SKM-1 (cell line): ENCODE measurements at regions not wholly inside any gene's neighbourhood (a gene's known extent, or its start where the extent isn't known, plus 50 kb on each side); places are given as distances from the start of the nearest gene placed in this dataset.
"Not testable (repeated sequence)": the region's sequence is repeated elsewhere in the genome, so short reads cannot be mapped to it uniquely, and the experiment has no call there.

Source experiments
- DNase-seq: peaks from one replicate; lab custom pipeline; 2025; ENCODE audit not compliant: unreplicated experiment; lab: John Stamatoyannopoulos, UW

DNA sequence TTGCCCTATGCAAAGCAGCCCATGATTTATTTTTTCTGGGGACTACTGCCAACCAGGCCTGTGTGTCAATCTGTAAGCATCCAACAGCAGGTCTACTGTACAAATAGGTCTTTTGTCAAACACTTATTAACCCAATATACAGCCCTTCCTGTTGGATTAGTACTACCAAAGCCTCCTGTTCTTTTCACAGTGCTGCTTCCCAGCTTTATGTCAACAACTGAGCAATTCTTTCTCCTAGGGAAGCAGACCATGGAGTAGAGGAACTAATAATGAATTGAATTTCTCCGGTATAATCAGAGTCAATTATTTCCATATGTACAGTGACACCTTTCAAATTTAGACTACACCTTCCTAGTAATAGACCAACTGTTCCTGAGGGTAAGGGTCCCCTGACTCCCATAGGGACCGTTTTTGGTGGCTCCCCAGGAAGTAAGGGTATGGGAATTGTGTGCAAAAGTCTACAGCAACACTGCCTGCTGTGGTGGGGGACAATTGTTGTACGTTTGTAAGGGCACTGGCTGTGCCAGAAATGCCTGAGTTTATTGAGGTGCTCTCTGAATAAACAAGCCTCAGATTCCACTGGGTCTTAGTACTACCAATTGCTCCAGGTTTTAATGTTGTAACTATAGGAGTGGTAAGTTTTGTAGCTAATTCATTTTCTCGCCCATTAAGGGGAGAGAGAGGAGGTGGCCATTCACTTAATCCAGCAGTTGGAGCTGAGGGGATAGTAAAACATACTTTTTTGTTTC lies 286.1 kb upstream of the MTPN start:
- not testable (repeated sequence) for DNase-seq

DNA sequence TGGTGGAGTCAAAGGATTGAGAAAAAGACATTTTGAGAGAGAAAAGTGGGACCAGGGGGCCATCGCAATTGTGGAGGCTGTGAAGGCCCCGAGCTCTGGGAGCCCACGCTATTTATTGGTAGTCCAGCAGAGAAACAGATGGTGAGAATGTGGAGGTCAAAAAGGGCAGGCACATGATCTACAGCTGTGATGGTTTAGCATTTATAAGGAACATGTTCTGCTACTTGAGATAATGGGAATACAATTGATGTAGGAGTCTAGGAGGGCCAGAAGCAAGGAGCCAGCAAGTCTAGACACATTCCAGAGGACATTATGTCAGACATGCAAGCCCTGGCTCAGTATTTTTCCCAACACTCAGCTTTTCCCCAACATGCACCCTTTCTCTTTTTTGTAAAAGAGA lies 283.4 kb upstream of the MTPN start:
- DNase-seq = not testable (repeated sequence)

DNA sequence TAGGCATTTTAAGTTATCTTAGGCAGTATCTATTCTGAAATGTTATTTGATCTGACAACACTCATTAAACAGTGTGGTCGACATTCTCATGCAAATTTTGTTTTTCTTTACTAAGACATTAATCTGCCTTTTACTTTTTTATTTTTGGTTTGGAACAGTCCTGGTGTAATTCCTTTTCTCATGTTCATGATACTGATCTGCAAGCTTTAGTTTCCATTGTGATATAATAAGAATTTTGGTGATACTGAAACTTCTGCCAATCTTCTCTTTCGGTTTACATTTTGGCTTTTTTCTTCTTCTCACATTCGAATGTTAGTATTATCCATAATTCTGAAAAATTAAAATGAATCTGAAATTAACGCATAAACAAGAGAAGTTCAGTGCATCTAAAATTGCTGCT lies 281.9 kb upstream of the MTPN start:
- no peak for DNase-seq

DNA sequence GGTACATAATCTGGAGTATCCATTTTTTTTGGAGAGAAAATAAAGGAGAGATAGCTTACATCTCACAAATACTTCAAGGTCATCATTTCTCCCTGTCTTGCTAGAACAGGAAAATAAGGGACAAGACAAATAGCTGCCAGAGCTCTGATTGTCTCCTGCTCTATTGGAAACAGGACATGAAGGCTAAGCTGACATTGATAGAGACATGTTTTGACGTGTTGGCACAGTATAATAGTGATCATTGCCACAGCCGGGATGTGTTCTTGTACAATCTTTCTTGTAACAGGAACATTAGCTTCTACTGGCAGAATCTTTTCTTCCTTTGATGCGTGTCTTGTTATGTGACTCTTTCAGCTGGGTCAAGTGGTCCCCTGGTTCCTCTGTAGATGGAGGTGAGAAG lies 279.3 kb upstream of the MTPN start:
- no peak for DNase-seq

DNA sequence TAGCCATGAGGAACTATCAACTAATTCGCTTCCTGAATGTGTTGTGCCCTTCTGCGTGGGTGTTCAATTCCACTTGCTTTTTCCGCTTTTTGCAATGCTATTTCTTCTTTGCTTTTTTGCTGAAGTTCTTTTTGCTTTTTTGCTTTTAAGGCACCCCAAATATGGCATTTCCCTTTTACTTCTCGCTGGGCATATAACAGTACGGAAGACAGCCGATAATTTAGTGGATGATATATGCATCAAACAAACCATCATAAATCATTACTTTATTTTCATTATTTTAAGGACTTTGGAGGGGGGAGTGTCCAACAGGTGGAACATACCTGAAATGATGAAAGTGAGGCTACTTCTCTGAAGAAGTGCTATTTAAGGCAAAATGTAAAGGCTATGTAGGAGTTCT lies 277.0 kb upstream of the MTPN start:
- DNase-seq = no peak

DNA sequence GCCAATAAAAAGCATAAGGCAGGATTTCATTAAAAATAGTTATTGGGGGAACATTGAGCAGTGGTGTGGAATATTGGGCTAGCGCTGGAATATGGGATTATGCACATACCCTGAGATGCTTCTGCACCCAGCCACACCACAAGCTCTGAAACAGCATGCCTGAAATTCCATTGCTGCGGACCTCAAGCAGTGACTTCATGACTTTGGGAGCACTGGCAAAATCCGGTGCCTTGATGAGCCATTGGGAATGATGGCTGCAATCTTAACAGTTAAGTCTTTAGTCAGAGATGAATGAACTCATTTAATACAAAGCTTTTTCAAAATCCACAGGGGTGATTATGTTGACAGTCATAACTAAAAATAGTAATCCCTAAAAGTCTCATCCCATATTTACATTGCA lies 274.7 kb upstream of the MTPN start:
- DNase-seq = no peak

DNA sequence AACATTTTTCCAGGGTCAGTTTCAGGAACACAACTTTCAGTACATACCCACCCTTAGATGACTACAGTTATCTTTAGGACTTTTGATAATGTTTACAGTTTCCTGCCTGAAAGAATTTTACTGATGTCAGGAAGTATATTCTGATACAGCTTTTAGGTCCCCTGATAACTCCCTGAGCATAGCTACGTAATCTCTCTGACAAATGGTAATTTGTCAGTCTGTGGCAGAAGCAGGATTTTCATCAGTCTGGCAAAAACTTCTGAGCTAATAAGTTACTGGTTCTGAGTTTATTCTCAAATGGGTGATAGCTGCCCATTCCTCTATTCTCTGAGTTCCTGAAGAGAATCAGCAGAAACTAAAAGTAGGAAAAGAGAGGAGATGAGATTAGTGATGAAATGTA lies 270.1 kb upstream of the MTPN start:
- DNase-seq = no peak

DNA sequence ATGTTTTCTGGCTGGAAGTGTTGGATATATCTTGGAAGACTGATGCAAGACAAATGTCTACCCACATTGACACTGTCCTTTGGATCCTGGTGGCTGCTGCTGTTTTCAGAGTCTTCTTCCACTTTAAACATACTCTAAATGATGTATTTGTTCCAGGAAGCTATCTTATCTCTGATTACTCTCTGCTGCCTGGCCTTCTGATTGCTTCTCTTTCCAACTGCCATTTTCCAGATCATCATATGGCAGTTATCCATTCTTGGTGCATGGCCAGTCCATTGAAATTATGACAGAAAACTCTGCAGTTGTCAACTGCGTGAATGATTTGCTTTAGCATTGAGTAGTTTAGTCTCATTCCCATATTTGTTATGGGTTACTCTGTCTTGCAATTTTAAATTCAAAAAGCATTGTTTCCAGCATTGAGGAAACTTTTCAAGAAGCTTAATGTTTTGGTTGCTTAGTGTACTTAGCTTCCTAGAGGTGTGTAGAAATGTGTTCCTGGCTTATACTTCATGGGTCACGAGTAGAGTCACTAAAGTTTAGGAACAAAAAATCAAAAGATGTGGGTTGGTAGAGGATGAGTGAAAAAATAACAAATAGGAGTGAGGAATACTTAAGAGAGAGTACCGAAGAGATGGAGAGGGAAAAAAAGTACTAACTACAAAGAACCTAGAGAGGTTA lies 268.3 kb upstream of the MTPN start:
- no peak for DNase-seq

DNA sequence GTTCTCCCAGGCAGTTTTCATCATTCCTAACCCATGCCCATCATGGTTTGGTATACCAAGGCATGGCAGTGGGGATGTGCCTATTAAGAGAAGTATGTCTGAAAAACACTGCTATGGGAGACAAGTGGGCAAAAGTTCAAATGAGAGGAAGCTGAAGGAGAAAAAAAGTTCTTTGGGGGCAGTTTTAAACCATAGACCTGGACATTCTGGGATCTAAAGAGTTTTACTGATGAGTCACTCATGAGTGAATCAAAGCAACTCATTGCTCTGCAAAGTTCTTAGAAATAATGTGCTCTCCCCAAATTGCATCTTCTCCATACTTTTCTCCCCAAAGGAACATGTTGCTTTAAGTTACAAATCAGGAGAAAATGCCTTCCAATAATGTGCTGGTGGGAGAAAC lies 256.9 kb upstream of the MTPN start:
- no peak for DNase-seq

DNA sequence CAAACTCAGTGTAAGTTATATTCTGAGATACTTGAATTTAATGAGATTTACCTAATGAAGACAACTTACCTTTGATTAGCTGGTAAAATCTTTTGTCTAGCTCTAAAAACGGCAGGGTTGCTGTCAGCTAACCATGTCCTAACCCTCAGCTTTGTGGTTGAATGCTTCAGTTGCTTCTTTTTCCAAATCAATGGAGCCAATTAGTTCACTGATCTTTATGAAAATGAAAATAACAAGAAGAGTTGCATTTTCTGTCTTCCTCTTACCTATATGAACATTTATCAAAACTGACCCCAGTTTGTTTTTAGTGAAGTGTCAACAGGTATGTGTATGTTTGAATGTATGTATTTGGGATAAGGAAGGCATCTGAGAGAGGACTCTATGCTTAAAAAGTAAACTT lies 253.1 kb upstream of the MTPN start:
- DNase-seq = no peak

DNA sequence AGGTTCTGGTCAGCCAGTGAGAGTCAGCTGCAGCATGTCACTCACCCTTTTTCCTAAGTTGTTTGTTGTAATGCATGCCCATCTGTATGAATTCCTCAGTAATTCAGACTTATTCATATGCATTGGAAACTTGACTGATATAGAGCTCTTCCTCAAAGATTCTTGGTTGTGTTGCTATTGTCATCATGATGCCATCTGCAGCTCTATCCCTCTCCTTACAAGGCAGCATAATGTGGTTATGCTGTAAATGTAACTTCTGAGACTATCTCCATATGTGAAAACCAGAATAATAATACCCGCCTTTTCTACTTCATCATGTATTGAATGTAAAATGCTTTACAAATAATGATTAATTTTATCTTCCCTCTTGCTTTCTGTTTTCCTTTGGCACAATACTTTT lies 252.6 kb upstream of the MTPN start:
- DNase-seq = no peak

DNA sequence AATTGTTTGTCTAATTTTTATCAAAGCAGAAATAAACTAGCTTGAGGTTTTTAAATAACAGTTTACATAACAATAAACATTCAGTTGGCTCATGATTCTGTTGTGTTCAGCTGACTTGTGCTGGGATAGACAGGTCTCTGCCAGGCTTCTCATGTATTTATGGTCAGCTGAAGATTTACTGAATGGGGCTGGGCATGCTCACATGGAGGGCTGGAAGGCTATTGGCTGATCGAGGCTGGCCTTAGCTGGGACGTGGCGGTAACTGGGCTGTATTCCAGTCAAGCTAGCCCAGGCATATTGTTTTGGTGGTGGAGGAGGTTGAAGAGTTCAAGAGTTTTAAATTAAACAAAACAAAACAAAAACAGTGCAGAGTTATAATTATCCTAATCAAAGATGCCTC lies 251.0 kb upstream of the MTPN start:
- no peak for DNase-seq

DNA sequence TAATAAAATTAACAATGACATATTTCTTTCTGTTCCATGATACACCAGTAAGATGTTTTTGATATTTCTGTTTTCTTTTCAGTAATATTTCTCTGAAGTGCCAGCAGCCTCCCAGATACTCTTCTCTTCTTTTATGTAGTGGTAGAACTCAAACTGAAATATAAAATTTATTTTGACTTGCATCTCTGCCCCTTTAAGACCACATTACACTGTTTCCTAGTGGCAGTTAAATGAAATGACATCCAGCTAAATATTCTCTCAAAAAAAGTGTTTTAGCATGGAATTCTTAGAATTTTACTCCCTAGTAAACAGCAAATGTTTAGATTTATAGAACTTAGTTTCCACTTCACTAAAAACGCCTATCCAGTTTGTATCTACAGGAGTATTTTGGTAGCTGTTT lies 237.2 kb upstream of the MTPN start:
- DNase-seq = no peak

DNA sequence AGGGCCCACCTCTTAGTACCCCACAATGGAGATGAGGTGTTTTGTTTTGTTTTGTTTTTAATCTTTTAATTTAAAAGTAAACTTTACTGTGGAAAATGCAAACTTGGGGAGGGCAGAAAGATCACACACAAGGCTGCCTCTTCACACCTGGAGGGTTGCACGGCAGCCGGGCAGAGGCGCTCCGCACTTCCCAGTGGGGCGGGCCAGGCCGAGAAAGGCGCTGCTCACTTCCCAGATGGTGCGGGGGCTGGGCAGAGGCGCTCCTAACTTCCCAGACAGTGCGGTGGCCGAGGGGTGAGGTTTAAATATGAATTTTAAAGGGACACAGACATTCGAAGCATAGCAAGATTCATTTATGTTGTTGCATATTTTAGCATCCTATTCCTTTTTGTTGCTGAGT lies 235.9 kb upstream of the MTPN start:
- no peak for DNase-seq

DNA sequence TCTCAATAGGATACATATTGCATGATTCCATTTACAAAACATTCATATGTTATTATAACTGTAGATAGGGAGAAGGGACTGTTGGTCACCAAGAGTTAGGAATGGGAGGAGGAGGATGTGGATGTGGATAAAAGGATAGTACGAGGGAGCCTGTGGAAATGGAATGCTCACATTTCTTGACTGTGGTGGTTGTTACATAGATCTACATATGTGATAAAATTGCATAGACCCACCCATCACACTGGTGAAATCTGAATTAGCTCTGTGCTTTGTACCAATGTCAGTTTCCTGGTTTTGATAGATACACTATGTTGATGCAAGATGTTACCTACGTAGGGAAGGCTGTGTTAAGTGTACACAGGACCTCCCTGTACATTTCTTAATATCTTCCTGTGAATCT lies 233.5 kb upstream of the MTPN start:
- DNase-seq = no peak

DNA sequence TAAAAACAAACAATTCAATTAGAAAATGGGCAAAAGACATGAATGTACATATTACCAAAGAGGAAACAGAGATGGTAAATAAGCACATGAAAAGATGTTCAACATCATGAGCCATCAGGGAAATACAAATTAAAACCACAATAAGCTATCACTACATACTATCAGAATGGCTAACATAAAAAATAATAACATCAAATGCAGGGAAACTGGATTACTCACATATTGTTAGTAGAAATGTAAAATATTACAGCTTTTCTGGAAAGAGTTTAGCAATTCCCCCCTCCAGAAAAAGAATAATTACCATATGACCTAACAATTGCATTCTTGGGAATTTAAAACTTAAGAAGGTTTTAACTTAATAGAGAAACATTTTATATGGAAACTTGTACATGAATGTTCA lies 232.9 kb upstream of the MTPN start:
- no peak for DNase-seq

DNA sequence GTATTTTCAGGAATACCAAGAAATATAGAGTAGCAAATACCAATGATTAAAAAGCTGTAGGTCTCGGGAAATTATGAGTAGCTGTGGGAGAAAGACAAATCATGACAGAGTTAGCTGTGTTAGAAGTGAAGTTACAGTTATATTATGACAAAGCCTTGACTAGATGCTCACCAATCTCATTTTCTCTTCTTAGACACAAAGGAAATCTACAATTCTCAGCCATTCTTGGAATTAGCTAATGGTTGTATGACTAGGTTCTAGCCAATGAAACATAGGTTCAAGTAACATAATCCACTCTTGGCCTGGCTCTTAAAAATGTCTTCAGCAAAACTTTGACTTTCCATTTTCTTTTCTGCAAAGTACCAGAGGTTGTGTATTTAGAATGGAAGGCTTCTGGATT lies 228.8 kb upstream of the MTPN start:
- DNase-seq = no peak

DNA sequence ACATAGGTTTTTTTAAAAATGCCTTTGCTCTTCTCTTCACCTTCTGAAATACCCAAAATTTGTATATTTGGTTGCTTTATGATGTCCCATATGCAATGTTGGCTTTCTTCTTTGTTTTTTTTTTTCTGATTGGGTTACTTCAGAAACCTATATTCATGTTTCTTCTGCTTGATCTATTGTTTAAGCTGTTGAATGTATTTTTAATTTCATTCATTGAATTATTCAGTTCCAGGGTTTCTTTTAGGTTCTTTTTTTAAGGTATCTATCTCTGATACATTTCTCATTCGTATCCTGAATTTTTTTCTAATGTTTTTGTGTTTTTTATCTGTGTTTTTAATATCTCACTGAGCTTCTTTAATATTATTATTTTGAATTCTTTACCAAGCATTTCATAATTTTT lies 221.0 kb upstream of the MTPN start:
- no peak for DNase-seq

DNA sequence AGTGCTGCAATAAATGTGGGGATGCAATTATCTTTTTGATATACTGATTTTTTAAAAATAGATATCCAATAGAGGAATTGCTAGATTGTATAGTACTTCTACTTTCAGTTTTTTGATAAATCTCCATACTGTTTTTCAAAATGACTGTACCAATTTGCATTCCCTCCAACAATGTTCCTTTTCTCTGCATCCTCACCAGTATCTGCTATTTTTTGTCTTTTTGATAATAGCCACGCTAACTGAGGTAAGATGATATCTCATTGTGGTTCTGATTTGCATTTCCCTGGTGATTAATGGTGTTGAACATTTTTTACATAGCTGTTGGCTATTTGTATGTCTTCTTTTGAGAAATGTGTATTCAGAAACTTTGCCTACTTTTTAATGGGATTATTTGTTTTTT lies 217.7 kb upstream of the MTPN start:
- DNase-seq = no peak

DNA sequence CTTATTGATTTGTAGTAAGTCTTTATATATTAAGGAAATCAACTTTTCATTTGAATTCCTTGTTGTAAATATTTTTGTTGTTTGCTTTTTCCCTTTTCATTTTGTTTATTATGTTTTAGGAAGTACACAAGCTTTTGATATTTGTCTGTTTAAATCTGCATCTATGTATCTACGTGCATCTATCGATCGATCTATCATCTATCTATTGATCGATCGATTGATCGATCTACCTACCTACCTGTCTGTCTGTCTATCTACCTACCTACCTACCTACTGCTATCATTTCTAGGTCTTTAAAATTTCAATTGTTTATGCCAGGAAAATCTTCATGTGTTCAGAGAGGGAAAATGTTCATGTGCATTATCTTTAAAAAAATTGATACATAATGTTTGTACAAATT lies 216.8 kb upstream of the MTPN start:
- no peak for DNase-seq

DNA sequence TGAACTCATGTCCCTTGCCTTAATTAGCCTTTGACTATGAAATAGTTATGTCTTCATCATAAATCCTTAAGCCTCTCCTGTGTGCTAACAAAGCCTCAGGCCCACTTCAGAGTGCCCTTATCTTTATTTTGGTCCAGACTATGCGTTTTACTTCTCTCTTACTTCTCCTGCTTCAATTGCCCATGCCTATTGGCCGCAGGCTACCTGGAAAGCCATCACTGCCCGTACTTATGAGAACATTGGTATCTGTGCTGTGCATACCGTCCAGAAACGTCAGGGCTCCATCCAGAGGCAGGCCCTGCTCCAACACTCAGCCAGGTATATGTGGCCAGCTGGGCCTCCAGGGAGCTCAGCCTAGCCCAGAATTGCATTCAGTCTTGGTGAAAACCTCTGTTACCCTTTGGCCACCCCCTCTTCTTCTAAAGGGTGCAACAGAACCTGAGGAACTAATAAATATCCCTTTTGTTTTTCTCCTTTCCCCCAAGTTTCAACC lies 212.4 kb upstream of the MTPN start:
- DNase-seq = no peak

DNA sequence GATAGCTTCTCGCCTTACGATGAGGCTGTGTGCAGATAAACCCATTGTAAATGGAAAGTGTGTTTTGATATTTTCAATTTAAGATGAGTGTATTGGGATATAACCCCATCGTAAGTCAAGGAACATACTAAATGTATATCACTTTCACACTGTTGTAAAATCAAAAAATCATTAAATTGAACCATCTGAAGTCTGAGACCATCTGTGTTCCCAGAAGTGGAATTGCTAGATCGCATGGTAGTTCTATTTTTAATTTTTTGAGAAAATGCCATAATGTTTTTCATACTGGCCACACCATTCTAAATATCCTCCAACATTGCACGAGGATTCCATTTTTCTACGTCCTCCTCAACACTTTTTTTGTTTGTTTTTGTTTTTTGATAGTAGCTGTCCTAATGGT lies 209.1 kb upstream of the MTPN start:
- DNase-seq = no peak

DNA sequence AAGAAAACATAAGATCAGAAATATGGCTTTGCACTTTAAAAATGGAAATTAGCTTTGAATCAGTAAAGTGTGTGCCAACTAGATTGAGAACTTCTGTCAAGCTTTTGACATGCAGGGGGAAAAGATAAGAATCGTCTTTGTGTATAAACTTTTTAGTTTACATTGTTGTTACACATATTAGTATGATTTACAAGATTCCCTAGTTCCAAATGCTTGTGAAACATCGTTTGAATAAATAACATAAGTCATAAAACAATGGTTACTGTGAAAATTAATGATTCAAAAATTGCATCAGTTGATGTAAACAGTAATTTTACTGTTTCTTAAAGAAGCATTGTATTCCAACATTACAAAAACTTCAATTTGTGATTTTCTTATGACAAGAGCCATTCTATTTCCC lies 207.6 kb upstream of the MTPN start:
- no peak for DNase-seq
